GM18951 (cell line): ENCODE measurements at regions not wholly inside any gene's neighbourhood (a gene's known extent, or its start where the extent isn't known, plus 50 kb on each side); places are given as distances from the start of the nearest gene placed in this dataset.

ENCODE experiments used
- POLR2A ChIP-seq: IDR thresholded peaks from 4 replicates; pipeline ENCODE4 v1.6.1; 2011; ENCODE audit warnings: mild to moderate bottlenecking; ENCODE audit not compliant: insufficient read length, insufficient read depth; ENCODE audit errors: extremely low read depth
- in situ Hi-C: fragments of 300-500 bp; cut with MboI; formaldehyde crosslinking; loops from one replicate; pipeline ENCODE4 v1.12.0; 2022; ENCODE audit warnings: low sequenced_read_pairs, mixed read lengths, inconsistent platforms; ENCODE audit not compliant: unreplicated experiment

GRCh38 chr4:63526251-63526650, 883.0 kb downstream of the TECRL start:
- no peak for TF ChIP-seq POLR2A
- in situ Hi-C loops: no loop called here

DNA sequence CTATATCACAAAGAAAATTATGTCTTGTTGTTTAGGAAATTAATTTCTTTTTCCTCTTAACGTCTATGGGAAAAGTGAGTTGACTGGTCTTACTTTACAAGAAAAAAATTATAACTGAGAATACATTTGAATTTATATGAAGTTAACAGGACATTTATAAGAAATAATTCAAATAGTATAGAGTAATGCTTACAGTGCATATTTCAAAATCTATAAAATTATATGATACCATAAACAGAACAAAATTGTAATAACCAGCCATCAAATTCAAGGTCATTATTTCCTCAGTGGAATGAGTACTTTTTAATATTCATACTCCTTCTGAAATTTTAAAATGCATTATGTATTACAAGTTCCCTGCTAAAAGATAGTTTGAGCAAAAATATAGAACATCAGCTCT, 884.5 kb downstream of the TECRL start:
- in situ Hi-C loops: no loop called here
- TF ChIP-seq POLR2A: no peak

GRCh38 chr4:63505714-63506460, 903.4 kb downstream of the TECRL start:
- no peak for TF ChIP-seq POLR2A
- in situ Hi-C loops: no loop called here

DNA sequence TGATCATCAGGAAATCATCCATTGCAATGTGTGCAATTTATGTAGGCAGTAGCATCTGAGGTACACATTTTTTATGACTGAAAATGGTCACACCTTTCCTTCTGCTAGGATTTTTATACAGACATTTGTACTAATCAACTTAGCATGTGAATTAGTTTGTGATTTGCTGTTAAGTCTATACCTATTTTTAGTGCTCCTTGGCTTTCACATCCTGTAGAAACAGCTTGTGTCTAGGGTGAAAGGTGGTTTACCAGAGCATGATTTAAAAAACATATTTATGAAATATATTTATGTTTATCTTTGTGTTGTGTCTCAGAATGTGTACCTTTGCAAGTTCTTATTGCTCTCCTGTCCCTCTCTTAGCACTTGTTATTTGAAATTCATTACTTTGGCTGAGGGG, 916.0 kb downstream of the TECRL start:
- in situ Hi-C loops: no loop called here
- TF ChIP-seq POLR2A: no peak

- in situ Hi-C loops: no loop called here
- no peak for TF ChIP-seq POLR2A
Observed at GRCh38 chr4:63492515-63492914, 916.7 kb downstream of the TECRL start.

DNA sequence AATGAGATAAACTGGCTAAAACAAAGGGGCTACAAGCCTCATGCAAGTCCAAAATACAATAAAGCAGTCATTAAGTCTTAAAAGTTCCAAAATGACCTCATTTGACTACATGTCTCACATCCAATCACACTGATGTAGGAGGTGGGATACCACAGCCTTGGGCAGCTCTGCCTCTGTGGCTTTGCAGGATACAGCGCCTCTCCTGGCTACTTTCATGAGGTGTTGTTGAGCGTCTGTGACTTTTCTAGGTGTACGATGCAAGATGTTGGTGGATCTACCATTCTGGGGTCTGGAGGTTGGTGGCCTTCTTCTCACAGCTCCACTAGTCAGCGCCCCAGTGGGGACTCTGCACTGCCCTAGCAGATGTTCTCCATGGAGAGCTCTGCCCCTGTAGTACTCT, 944.9 kb downstream of the TECRL start:
- in situ Hi-C loops: no loop called here
- TF ChIP-seq POLR2A: no peak

- TF ChIP-seq POLR2A: no peak
- in situ Hi-C loops: no loop called here
Observed at GRCh38 chr4:63460075-63460474, 949.2 kb downstream of the TECRL start.

GRCh38 chr4:63459329-63459728, 949.9 kb downstream of the TECRL start:
- in situ Hi-C loops: no loop called here
- no peak for TF ChIP-seq POLR2A

GRCh38 chr4:63458010-63458409, 951.2 kb downstream of the TECRL start:
- no peak for TF ChIP-seq POLR2A
- in situ Hi-C loops: no loop called here

DNA sequence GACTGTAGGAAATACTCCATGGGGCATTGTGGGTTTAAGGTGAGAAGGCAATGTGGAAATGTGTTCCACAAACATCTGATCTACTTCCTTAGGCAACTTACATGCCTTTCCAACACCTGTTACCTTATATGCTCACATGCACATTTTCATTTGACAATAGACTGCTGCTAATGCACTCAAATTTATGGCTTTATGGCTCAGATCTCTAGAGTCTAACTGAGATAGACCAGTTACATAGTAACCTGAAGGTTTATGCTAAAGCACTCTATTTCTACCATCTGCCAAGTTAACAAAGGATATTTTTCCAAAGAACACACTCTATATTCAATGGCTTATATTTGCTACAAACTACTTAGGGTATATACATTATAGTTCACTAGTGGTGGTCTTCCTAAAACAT, 969.0 kb downstream of the TECRL start:
- TF ChIP-seq POLR2A: no peak
- in situ Hi-C loops: no loop called here

DNA sequence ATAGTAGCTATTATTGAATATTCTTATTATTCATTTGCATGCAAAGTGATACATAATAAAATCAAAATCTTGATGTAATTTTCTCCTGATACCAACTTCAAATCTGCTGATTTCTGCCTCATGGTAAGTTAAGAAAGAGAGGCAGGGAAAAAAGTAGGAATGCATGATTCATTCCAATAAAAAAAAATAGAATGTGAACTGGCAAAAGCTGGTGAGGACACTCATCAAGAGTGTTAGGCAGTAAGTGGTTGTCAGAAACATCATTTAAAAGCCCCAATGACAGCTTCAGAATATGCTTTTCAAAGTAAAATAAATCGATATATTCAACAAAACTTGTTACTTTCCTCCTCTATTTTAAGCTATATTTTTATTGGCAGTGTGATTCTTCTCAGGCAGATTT, 979.1 kb downstream of the TECRL start:
- no peak for TF ChIP-seq POLR2A
- in situ Hi-C loops: no loop called here

GRCh38 chr4:63396269-63396668, 1013.0 kb downstream of the TECRL start:
- in situ Hi-C loops: no loop called here
- TF ChIP-seq POLR2A: no peak

GRCh38 chr4:63393544-63393943, 1015.7 kb downstream of the TECRL start:
- TF ChIP-seq POLR2A: no peak
- in situ Hi-C loops: no loop called here

DNA sequence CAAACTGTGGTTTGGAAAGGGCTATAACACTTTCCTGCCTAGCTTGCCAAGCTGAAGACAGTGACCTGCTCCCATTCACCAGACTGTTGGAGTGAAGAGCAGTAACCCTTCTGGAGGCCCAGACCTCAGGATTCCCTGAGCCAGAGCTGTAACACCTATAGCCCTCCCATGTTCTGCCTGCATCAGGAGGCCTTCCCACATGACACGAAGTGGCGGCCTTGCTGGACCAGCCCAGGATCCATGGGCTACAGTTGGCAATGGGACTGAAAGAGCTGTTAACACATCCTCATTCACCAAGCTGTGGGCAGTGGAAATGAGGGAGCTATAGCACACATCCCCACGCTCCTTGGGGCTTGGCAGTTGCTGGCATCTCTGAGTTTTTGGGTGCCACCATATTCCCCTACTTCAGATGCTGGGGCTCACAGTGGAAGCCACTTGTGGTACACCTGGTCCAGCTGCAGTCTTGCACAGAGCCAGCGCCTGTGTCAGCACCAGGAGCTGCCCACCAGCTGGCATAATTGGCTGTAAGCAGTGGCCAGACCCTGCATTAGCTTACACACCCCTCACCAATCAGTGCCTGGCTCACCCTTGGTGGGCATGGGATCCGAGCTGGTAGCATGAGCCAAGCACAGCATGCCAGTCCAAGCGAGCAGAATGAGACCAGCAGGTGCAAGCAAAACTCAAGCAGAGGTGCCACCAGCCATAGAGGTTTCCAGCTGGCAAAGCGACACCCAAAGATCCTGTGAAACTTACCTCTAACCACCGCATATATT, 1029.3 kb downstream of the TECRL start:
- in situ Hi-C loops: no loop called here
- TF ChIP-seq POLR2A: no peak
